ENCODE measurements at regions not wholly inside any gene's neighbourhood (a gene's known extent, or its start where the extent isn't known, plus 50 kb on each side); places are given as distances from the start of the nearest gene placed in this dataset.
A peak's percentile ranks its signal among the peaks of the same experiment; 100 is the strongest.

- TF ChIP-seq KDM1A (IDR thresholded peaks at IDR 0.05; ENCODE audit: low read depth): no peak
- TF ChIP-seq CTCF (IDR thresholded peaks at IDR 0.05): peak; percentile 30; the same call in 1 of the 3 replicates
- no peak for TF ChIP-seq MAX (IDR thresholded peaks at IDR 0.05)
- TF ChIP-seq RCOR1 (IDR thresholded peaks at IDR 0.05; ENCODE audit: low read depth, low read length): no peak
- TF ChIP-seq, protein P1, sequence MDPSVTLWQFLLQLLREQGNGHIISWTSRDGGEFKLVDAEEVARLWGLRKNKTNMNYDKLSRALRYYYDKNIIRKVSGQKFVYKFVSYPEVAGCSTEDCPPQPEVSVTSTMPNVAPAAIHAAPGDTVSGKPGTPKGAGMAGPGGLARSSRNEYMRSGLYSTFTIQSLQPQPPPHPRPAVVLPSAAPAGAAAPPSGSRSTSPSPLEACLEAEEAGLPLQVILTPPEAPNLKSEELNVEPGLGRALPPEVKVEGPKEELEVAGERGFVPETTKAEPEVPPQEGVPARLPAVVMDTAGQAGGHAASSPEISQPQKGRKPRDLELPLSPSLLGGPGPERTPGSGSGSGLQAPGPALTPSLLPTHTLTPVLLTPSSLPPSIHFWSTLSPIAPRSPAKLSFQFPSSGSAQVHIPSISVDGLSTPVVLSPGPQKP (IDR thresholded peaks at IDR 0.05; ENCODE audit: low read depth, low read length): no peak
- TF ChIP-seq POLR2A (IDR thresholded peaks at IDR 0.05; ENCODE audit: low read length): no peak
- no peak for TF ChIP-seq JUN (IDR thresholded peaks at IDR 0.05)
- TF ChIP-seq TP53 (CRISPR knock-in tag; IDR thresholded peaks at IDR 0.05): no peak
Observed at GRCh38 chr5:135203593-135204036, 169.6 kb upstream of the PITX1 start.

Measured in A549 (cell line).